Skeletal muscle satellite cell (primary cell): ENCODE measurements at regions not wholly inside any gene's neighbourhood (a gene's known extent, or its start where the extent isn't known, plus 50 kb on each side); places are given as distances from the start of the nearest gene placed in this dataset.

Experiments
- H3K27me3 ChIP-seq: 2 replicates; pipeline ENCODE4 v1.7.0; 2013; ENCODE audit warnings: low read length; ENCODE audit not compliant: control insufficient read depth, insufficient read depth
- H3K36me3 ChIP-seq: 2 replicates; pipeline ENCODE4 v1.7.0; 2013; ENCODE audit warnings: mild to moderate bottlenecking, control low read depth, low read length; ENCODE audit not compliant: insufficient read depth
- H3K4me1 ChIP-seq: 2 replicates; pipeline ENCODE4 v1.7.0; 2013; ENCODE audit warnings: low read length; ENCODE audit not compliant: control insufficient read depth, insufficient read depth
- H3K4me2 ChIP-seq: 2 replicates; pipeline ENCODE4 v1.7.0; 2013; ENCODE audit warnings: mild to moderate bottlenecking, low read length
- H3K4me3 ChIP-seq: 2 replicates; pipeline ENCODE4 v1.7.0; 2013; ENCODE audit warnings: low read length
- H3K9ac ChIP-seq: 2 replicates; pipeline ENCODE4 v1.7.0; 2013; ENCODE audit warnings: mild to moderate bottlenecking, low read depth, low read length, moderate library complexity
- H3K9me3 ChIP-seq: replicated peaks from 2 replicates; pipeline ENCODE4 v1.7.0; 2013; ENCODE audit warnings: mild to moderate bottlenecking, control low read depth, low read length

DNA sequence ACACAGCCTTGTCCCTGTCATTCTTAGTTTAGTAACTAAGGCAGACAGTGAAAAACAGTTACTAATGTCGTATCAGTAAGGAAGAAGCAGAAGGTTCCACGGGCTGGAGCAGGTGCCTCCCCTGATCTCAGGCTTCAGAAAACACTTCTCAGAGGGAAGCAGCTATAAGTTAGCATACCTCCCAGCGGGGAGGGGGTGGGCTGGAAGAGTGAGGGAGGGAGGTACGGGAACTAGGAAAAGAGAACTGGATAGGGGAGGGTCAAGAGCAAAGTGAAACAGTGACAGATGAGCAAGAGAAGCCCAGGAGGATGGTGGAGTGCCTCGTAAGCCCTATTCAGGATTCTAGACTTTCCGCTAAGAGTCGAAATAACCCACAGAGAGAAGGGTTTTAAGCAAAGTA is 186.3 kb upstream of the XYLT1 start:
- H3K9me3 ChIP-seq = no peaks in the 10 kb centered on the region
- no peak overlapping the region for H3K4me2 ChIP-seq
- H3K4me3 ChIP-seq = no peak overlapping the region

DNA sequence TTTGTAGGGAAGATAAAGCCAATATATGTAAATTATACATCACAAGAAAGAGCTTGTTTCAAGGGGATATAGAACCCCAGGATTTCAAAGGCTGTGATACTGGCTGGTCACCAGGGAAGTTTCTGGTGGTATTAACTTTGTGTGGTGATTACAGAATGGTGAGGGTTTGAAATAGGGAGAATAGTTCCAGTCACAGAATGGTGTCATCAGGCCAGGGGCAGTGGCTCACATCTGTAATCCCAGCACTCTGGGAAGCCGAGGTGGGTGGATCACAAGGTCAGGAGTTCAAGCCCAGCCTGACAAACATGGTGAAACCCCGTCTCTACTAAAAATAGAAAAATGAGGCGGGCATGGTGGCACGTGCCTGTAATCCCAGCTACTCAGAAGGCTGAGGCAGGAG is 183.8 kb upstream of the XYLT1 start:
- no peaks in the 10 kb centered on the region for H3K36me3 ChIP-seq
- H3K4me2 ChIP-seq = no peak overlapping the region
- no peak overlapping the region for H3K4me3 ChIP-seq
- no peak overlapping the region for H3K9ac ChIP-seq
- no peaks in the 10 kb centered on the region for H3K27me3 ChIP-seq
- H3K9me3 ChIP-seq = no peaks in the 10 kb centered on the region
- H3K4me1 ChIP-seq = no peaks in the 10 kb centered on the region

More for the DNA sequence above, 186.3 kb upstream of the XYLT1 start:
- H3K27me3 ChIP-seq = no peaks in the 10 kb centered on the region
- no peaks in the 10 kb centered on the region for H3K36me3 ChIP-seq
- no peaks in the 10 kb centered on the region for H3K4me1 ChIP-seq
- no peak overlapping the region for H3K9ac ChIP-seq

DNA sequence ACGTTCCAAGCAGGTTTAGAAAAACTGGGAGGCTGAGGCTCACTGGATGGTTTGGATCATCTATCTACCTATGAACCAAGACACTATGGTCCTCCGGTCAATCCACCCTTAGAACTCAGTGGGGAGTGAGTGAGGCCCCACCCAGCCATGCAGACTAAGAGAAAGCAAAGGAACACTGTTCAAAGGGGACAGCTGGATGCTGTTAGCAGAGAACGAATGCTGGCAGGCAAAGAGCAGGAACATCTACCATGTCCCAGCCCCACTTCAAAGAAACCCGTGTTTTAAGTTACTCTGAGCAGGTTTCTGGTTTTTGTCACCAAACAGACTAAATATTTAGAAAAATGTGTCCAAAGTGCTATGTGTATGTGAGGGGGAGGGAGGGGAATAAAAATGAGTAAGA is 183.4 kb upstream of the XYLT1 start:
- Histone ChIP-seq H3K27me3 (no peaks in the 10 kb centered on the region), H3K9me3 (no peaks in the 10 kb centered on the region), H3K4me2 (no peak overlapping the region), H3K9ac (no peak overlapping the region), H3K4me3 (no peak overlapping the region), H3K36me3 (no peaks in the 10 kb centered on the region), H3K4me1 (no peaks in the 10 kb centered on the region)

DNA sequence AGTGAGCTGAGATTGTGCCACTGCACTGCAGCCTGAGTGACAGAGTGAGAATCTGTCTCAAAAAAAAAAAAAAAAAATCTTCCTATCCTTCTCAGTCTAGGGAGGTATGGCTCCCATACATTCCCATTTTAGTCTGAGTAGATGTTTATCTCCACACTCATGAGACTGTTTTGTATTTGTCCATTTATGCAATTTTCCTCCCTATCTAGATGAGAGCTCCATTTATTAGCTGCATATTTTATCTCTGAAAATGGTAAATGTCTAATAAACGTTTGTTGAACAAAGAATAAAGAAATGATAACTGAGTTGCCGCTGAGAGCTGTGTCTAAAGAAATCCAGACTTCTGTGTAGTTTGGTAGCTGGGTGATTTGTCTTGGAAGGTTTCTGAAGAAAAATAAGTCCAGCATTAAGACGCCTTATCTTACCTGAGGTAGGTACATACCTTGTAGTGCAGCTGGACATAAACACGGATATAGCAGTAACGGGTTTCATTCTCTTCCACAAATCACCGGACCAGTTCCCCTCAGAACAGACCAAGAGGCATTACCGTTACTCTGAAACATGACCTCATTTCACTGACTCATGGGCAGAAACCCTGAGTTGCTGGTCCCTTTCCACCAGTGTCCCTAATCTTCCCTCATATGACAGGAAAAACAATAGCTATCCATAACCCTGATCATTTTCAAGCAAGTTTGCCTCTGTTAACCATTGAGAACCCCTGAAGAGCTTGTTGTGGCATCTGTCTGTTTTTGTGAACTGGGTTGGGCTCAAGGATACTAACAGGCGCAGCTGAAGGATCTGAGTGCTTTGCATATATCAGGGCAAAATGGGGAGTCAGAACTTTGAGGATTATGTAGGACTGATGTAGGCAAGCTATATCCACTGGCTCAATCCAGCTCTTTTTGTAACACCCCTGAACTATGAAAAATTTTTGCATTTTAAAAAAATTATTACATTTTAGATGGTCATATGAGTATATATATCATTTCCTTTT is 177.4 kb upstream of the XYLT1 start:
- Histone ChIP-seq H3K9me3 (no peaks in the 10 kb centered on the region), H3K4me3 (no peak overlapping the region), H3K4me1 (no peaks in the 10 kb centered on the region), H3K27me3 (no peaks in the 10 kb centered on the region), H3K36me3 (no peaks in the 10 kb centered on the region), H3K9ac (no peak overlapping the region), H3K4me2 (no peak overlapping the region)

DNA sequence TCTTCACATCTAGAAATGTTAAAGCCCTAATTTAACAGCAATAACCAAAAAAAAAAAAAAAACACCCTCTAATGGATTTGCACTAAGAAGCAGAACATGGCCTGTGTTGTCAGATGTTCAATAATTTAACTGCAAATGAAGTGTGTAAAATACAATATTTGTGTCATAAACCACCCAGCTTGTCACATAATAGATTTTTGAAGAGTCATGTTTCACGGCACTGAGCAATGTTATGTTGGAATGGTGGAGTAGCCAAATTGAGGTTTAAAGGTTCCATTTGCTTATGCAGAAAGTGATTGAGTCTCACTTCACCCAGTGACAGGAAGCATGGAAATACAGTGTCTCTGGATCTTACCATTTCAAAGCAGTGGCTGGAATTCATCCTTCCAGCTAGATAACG is 173.2 kb upstream of the XYLT1 start:
- H3K4me3 ChIP-seq = no peak overlapping the region
- no peak overlapping the region for H3K4me2 ChIP-seq
- H3K9ac ChIP-seq = no peak overlapping the region
- no peaks in the 10 kb centered on the region for H3K27me3 ChIP-seq
- H3K4me1 ChIP-seq = no peaks in the 10 kb centered on the region
- H3K36me3 ChIP-seq = no peaks in the 10 kb centered on the region
- H3K9me3 ChIP-seq = no peaks in the 10 kb centered on the region

DNA sequence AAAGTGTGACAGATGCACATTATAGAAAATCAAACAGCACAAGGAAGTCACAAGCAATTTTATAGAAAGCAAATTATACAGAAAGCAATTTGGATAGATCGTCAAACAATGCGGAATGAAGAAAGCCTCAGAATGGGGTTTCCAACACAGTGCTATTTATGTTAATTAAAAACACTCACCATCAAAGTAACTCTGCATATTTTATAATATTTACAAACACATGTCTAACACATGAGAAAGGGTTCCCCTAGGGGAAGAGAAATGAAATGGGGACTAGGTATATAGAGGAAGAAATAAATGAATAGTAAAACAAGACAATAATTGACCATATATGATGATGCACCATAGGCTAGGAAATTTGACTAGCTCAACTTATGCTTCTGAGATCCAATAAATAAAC is 171.2 kb upstream of the XYLT1 start:
- H3K4me3 ChIP-seq = no peak overlapping the region
- no peaks in the 10 kb centered on the region for H3K27me3 ChIP-seq
- H3K9me3 ChIP-seq = no peaks in the 10 kb centered on the region
- H3K4me2 ChIP-seq = no peak overlapping the region
- H3K4me1 ChIP-seq = no peaks in the 10 kb centered on the region
- H3K9ac ChIP-seq = no peak overlapping the region
- no peaks in the 10 kb centered on the region for H3K36me3 ChIP-seq

DNA sequence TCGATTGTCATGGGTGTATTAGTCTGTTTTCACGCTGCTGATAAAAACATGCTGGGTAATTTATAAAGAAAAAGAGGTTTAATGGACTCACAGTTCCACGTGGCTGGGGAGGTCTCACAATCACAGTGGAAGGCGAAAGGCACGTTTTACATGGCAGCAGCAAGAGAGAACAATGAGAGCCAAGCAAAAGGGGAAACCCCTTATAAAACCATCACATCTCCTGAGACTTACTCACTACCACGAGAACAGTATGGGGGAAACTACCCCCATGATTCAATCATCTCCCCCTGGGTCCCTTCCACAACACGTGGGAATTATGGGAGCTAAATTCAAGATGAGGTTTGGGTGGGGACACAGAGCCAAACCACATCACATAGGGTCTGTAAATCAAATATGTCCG is 167.4 kb upstream of the XYLT1 start:
- no peaks in the 10 kb centered on the region for H3K36me3 ChIP-seq
- H3K4me1 ChIP-seq = no peaks in the 10 kb centered on the region
- H3K27me3 ChIP-seq = no peaks in the 10 kb centered on the region
- H3K9ac ChIP-seq = no peak overlapping the region
- no peaks in the 10 kb centered on the region for H3K9me3 ChIP-seq
- no peak overlapping the region for H3K4me3 ChIP-seq
- no peak overlapping the region for H3K4me2 ChIP-seq

DNA sequence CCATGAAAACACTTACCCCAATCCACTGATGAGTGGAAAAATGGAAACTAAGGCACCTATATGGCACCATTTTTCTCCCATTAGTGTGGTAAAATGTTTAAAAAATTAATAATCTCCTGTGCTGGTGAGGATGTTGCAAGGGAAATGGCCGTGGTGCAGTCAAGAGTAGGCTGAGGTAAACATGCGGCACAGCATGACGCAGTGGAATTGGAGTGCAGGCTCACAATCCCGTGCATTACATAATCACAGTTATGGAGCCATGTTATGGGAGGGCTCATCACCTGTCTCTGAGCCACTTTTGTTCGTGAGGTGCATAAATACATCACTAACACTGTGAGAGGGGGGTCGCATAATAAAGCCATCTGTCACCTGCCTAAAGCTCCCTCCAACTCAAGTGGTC is 164.4 kb upstream of the XYLT1 start:
- H3K4me3 ChIP-seq = no peak overlapping the region
- H3K4me1 ChIP-seq = no peaks in the 10 kb centered on the region
- H3K36me3 ChIP-seq = no peaks in the 10 kb centered on the region
- H3K27me3 ChIP-seq = no peaks in the 10 kb centered on the region
- H3K9me3 ChIP-seq = no peaks in the 10 kb centered on the region
- no peak overlapping the region for H3K9ac ChIP-seq
- no peak overlapping the region for H3K4me2 ChIP-seq

DNA sequence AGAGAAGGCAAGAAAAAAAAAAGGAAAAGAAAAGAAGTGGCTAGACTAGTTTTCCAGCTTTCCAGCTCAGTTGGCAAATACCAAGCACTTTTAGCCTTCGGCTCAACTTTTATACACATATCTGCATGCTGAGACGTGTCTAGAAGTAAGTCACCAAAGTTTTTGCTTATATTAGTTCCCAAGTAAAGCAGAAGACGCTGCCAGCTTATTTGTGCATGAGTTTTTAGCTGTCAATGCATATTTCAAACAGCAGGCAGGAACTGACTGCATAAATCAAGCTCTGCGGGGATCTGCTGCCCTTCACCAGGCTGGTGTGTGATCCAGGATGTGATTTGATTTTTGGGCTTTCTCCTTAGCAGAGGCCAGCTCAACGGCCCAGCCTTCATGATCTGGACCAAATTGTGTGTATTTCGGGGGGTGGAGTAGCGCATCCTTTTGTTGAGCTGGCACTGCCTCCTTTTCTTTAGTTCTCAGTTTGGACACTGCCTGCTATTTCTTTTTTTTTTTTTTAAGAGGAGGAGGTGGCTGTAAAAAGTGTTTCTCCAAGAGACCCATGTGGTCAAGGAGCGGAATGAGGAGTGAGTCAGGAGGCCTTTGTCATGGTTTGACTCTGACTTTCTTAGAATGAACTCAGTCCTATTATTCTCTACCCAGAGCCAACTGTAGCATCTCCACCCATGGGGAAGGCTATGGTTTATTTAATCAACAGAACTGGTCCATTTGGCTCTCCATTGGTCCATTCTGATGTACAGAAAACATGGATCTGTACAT is 162.6 kb upstream of the XYLT1 start:
- H3K27me3 ChIP-seq = no peaks in the 10 kb centered on the region
- H3K9ac ChIP-seq = no peak overlapping the region
- H3K4me2 ChIP-seq = no peak overlapping the region
- no peaks in the 10 kb centered on the region for H3K4me1 ChIP-seq
- no peak overlapping the region for H3K4me3 ChIP-seq
- H3K36me3 ChIP-seq = no peaks in the 10 kb centered on the region
- no peaks in the 10 kb centered on the region for H3K9me3 ChIP-seq

DNA sequence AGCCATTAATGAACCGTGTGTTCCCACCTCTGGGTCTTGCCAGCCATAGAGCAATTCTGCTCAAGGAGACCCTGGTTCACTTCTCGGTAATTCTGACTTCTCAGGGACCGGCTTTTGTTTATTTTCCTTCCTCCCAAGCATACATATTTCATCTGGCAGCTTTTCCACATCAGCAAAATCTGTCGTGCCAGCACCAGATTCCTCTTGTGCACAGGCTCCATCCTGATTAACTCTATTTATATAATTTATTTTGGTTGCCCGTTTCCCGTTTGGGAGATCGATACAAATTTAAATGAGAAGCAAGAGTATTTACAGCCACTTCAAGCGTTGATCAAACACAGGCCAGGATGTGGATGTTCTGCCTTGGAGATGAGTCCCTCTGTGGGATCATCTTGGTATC is 161.9 kb upstream of the XYLT1 start:
- Histone ChIP-seq H3K9ac (no peak overlapping the region), H3K36me3 (no peaks in the 10 kb centered on the region), H3K9me3 (no peaks in the 10 kb centered on the region), H3K4me1 (no peaks in the 10 kb centered on the region), H3K27me3 (no peaks in the 10 kb centered on the region), H3K4me2 (no peak overlapping the region), H3K4me3 (no peak overlapping the region)

DNA sequence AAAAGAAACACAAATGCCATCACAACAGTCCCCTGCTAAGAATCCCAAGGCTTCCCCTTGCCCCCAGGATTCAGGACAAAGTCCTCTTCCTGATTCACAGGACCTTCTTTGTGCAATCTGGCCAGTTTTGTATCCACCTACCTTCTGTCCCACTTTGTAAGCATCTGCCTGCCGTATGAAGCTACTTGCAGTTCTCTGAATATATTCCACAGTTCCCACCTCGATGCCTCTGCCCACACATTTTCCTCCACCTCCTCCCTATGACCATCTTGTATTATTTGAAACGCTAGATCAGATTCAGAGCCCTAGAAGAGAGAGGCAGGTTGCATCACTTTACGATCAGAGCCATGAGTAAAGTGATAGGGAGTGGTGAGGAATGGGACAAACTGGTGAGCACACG is 159.2 kb upstream of the XYLT1 start:
- H3K27me3 ChIP-seq = no peaks in the 10 kb centered on the region
- no peaks in the 10 kb centered on the region for H3K4me1 ChIP-seq
- no peaks in the 10 kb centered on the region for H3K36me3 ChIP-seq
- no peak overlapping the region for H3K9ac ChIP-seq
- H3K9me3 ChIP-seq = no peaks in the 10 kb centered on the region
- no peak overlapping the region for H3K4me3 ChIP-seq
- no peak overlapping the region for H3K4me2 ChIP-seq
